Osteocyte (in vitro differentiated cells): ENCODE measurements at regions not wholly inside any gene's neighbourhood (a gene's known extent, or its start where the extent isn't known, plus 50 kb on each side); places are given as distances from the start of the nearest gene placed in this dataset.

Source experiments
- DNase-seq: peaks from one replicate; pipeline ENCODE4 v3.0.0; 2021; ENCODE audit warnings: mixed read lengths; ENCODE audit not compliant: unreplicated experiment; ENCODE audit errors: extremely low spot score
- H3K27ac Mint-ChIP-seq: one replicate; pipeline ENCODE4 v1.8.0; 2021; ENCODE audit warnings: mild to moderate bottlenecking, mixed read lengths; ENCODE audit not compliant: unreplicated experiment
- H3K27me3 Mint-ChIP-seq: one replicate; pipeline ENCODE4 v1.8.0; 2021; ENCODE audit warnings: mixed read lengths; ENCODE audit not compliant: unreplicated experiment
- H3K36me3 Mint-ChIP-seq: one replicate; pipeline ENCODE4 v1.8.0; 2021; ENCODE audit warnings: mixed read lengths; ENCODE audit not compliant: unreplicated experiment
- H3K4me1 Mint-ChIP-seq: one replicate; pipeline ENCODE4 v1.8.0; 2021; ENCODE audit warnings: mixed read lengths; ENCODE audit not compliant: unreplicated experiment
- H3K4me3 Mint-ChIP-seq: one replicate; pipeline ENCODE4 v1.8.0; 2021; ENCODE audit warnings: mild to moderate bottlenecking, moderate library complexity, mixed read lengths; ENCODE audit not compliant: unreplicated experiment
- H3K9me3 Mint-ChIP-seq: one replicate; pipeline ENCODE4 v1.8.0; 2021; ENCODE audit warnings: mixed read lengths; ENCODE audit not compliant: unreplicated experiment
- CTCF ChIP-seq: fragments of 200-600 bp; sonication (generic); IDR thresholded peaks from 2 replicates; pipeline ENCODE4 v1.5.0; 2021; ENCODE audit warnings: antibody characterized with exemption, mild to moderate bottlenecking, moderate library complexity

- Mint-ChIP-seq H3K4me3 (no peak overlapping the region), H3K36me3 (no peaks in the 10 kb centered on the region), H3K27me3 (no peaks in the 10 kb centered on the region), H3K27ac (no peak overlapping the region), H3K4me1 (no peaks in the 10 kb centered on the region), H3K9me3 (no peaks in the 10 kb centered on the region)
- TF ChIP-seq CTCF: no peak
- no peak for DNase-seq
Observed at GRCh38 chr11:106413222-106413621, 335.8 kb downstream of the AASDHPPT start.

GRCh38 chr11:106415510-106415909, 338.0 kb downstream of the AASDHPPT start:
- TF ChIP-seq CTCF: no peak
- no peak for DNase-seq
- Mint-ChIP-seq H3K9me3 (no peaks in the 10 kb centered on the region), H3K36me3 (no peaks in the 10 kb centered on the region), H3K27ac (no peak overlapping the region), H3K27me3 (no peaks in the 10 kb centered on the region), H3K4me3 (no peak overlapping the region), H3K4me1 (peaks cover 13% of the 10 kb centered on the region)

GRCh38 chr11:106418791-106419190, 341.3 kb downstream of the AASDHPPT start:
- DNase-seq: no peak
- no peaks in the 10 kb centered on the region for H3K9me3 Mint-ChIP-seq
- H3K4me3 Mint-ChIP-seq: no peak overlapping the region
- no peak for TF ChIP-seq CTCF
- H3K4me1 Mint-ChIP-seq: peaks cover 20% of the 10 kb centered on the region
- no peaks in the 10 kb centered on the region for H3K36me3 Mint-ChIP-seq
- H3K27ac Mint-ChIP-seq: no peak overlapping the region
- H3K27me3 Mint-ChIP-seq: no peaks in the 10 kb centered on the region

- Mint-ChIP-seq H3K36me3 (no peaks in the 10 kb centered on the region), H3K4me3 (no peak overlapping the region), H3K27ac (no peak overlapping the region), H3K4me1 (peaks cover 30% of the 10 kb centered on the region), H3K27me3 (no peaks in the 10 kb centered on the region), H3K9me3 (no peaks in the 10 kb centered on the region)
- DNase-seq: no peak
- TF ChIP-seq CTCF: no peak
Observed at GRCh38 chr11:106420048-106420665, 342.7 kb downstream of the AASDHPPT start.

GRCh38 chr11:106420686-106421085, 343.2 kb downstream of the AASDHPPT start:
- no peak for DNase-seq
- Mint-ChIP-seq H3K4me3 (no peak overlapping the region), H3K27me3 (no peaks in the 10 kb centered on the region), H3K36me3 (no peaks in the 10 kb centered on the region), H3K27ac (no peak overlapping the region), H3K9me3 (no peaks in the 10 kb centered on the region), H3K4me1 (peaks cover 30% of the 10 kb centered on the region)
- no peak for TF ChIP-seq CTCF
